Liver (tissue), 3 donors: ENCODE measurements at regions not wholly inside any gene's neighbourhood (a gene's known extent, or its start where the extent isn't known, plus 50 kb on each side); places are given as distances from the start of the nearest gene placed in this dataset.

Experiments used
- EGR1 ChIP-seq, 2 donors: IDR thresholded peaks; 2 replicates each; pipeline ENCODE4 v1.6.1; 2016 to 2018; ENCODE audit warnings: antibody characterized with exemption in 2 of 2, low read depth in 2 of 2
- FOXA2 ChIP-seq: IDR thresholded peaks from 2 replicates; pipeline ENCODE4 v1.6.1; 2016; ENCODE audit warnings: antibody characterized with exemption
- GABPA ChIP-seq, 2 donors: IDR thresholded peaks in 1 of 2; conservative IDR thresholded peaks in 1 of 2; 2 replicates each; pipeline ENCODE4 v1.6.1; 2016; ENCODE audit warnings: antibody characterized with exemption in 2 of 2, mild to moderate bottlenecking in 1 of 2, moderate library complexity in 1 of 2
- JUND ChIP-seq, 2 donors: IDR thresholded peaks; 2 replicates each; pipeline ENCODE4 v1.6.1; 2016; ENCODE audit warnings: antibody characterized with exemption in 2 of 2
- RAD21 ChIP-seq, 2 donors: IDR thresholded peaks; 2 replicates each; pipeline ENCODE4 v1.6.1; 2016; ENCODE audit warnings: antibody characterized with exemption in 2 of 2, mild to moderate bottlenecking in 2 of 2
- RXRA ChIP-seq, 2 donors: IDR thresholded peaks; 2 replicates each; pipeline ENCODE4 v1.6.1; 2017 to 2018; ENCODE audit warnings: antibody characterized with exemption in 2 of 2, mild to moderate bottlenecking in 1 of 2
- SP1 ChIP-seq: IDR thresholded peaks from 2 replicates; pipeline ENCODE4 v1.6.1; 2018; ENCODE audit warnings: antibody characterized with exemption, mild to moderate bottlenecking
- TAF1 ChIP-seq: conservative IDR thresholded peaks from 2 replicates; pipeline ENCODE4 v1.6.1; 2016; ENCODE audit warnings: antibody characterized with exemption, mild to moderate bottlenecking
- TF ChIP-seq, protein P1 (sequence below): fragments of 150-350 bp; IDR thresholded peaks from 2 replicates; pipeline ENCODE4 v1.5.1; 2017; ENCODE audit warnings: improper control_type of control experiment, low read depth, low read length; ENCODE audit not compliant: missing input control
- TF ChIP-seq, protein P2 (sequence below): IDR thresholded peaks from 2 replicates; pipeline ENCODE4 v1.6.1; 2016; ENCODE audit warnings: antibody characterized with exemption
- donor health status: healthy.
- donor health status: healthy.

- TF ChIP-seq RXRA (IDR thresholded peaks at IDR 0.05), result no peak
- no peak for TF ChIP-seq EGR1 (IDR thresholded peaks at IDR 0.05; ENCODE audit: low read depth in 2 of 2)
- TF ChIP-seq, protein P1, sequence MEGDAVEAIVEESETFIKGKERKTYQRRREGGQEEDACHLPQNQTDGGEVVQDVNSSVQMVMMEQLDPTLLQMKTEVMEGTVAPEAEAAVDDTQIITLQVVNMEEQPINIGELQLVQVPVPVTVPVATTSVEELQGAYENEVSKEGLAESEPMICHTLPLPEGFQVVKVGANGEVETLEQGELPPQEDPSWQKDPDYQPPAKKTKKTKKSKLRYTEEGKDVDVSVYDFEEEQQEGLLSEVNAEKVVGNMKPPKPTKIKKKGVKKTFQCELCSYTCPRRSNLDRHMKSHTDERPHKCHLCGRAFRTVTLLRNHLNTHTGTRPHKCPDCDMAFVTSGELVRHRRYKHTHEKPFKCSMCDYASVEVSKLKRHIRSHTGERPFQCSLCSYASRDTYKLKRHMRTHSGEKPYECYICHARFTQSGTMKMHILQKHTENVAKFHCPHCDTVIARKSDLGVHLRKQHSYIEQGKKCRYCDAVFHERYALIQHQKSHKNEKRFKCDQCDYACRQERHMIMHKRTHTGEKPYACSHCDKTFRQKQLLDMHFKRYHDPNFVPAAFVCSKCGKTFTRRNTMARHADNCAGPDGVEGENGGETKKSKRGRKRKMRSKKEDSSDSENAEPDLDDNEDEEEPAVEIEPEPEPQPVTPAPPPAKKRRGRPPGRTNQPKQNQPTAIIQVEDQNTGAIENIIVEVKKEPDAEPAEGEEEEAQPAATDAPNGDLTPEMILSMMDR, result no peak
- no peak for TF ChIP-seq RAD21 (IDR thresholded peaks at IDR 0.05)
- no peak for TF ChIP-seq FOXA2
- TF ChIP-seq TAF1, result no peak
- no peak for TF ChIP-seq SP1
- TF ChIP-seq GABPA (IDR thresholded peaks at IDR 0.05 in 1 of 2, conservative IDR thresholded peaks at IDR 0.05 in 1 of 2), result no peak
- TF ChIP-seq, protein P2, sequence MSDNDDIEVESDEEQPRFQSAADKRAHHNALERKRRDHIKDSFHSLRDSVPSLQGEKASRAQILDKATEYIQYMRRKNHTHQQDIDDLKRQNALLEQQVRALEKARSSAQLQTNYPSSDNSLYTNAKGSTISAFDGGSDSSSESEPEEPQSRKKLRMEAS, result no peak
- no peak for TF ChIP-seq JUND (IDR thresholded peaks at IDR 0.05)
Observed at GRCh38 chr10:28370107-28370835, 67.4 kb upstream of the MPP7 start.
